ENCODE measurements at regions not wholly inside any gene's neighbourhood (a gene's known extent, or its start where the extent isn't known, plus 50 kb on each side); places are given as distances from the start of the nearest gene placed in this dataset.

DNA sequence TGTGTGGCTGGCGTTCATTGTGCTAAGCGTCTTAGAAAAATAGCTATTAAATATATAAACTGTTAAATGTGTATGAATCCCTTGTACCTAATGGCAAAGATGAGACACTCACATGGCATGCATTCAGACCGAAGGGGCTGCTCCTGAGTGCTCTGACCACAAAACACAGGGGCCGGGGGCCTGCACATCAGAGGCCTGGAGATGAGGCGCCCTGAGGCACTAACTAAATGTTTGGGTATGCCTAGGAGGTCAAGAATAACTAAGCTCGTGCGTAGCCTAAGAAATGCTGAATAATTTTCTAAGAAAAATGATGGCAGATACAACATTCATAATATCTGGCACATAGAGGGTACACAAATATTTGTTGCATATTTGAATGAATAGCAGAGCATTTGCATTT is 92.5 kb downstream of the PSMB1 start:
- ATAC-seq (ENCODE audit: low read depth) = no peak
- Mint-ChIP-seq H3K36me3 (no peaks in the 10 kb centered on the region), H3K4me1 (peaks cover 8% of the 10 kb centered on the region), H3K9me3 (no peaks in the 10 kb centered on the region), H3K27ac (no peak overlapping the region), H3K27me3 (peaks cover 10% of the 10 kb centered on the region), H3K4me3 (no peak overlapping the region)
- no peak for DNase-seq (ENCODE audit: low spot score in 2 of 2)

DNA sequence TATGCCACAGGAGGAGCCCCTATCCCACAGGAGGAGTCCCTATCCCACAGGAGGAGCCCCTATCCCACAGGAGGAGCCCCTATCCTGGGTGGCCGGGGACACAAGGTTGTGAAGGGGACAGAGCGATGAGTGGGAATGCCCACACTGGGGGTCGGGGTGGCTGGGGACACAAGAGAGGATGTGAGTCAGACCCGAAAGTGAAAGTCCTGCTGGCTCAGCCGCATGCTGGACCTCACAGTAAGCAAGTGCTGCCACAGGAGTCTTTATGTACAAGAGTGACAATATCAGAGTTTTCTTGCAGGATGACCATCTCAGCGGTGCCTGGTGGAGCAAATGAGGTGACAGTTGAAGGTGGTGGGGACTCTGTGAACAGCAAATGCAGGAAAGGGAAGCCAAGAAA is 93.7 kb downstream of the PSMB1 start:
- peak; percentile 60 for ATAC-seq (ENCODE audit: low read depth)
- DNase-seq (ENCODE audit: low spot score in 2 of 2) = no peak

DNA sequence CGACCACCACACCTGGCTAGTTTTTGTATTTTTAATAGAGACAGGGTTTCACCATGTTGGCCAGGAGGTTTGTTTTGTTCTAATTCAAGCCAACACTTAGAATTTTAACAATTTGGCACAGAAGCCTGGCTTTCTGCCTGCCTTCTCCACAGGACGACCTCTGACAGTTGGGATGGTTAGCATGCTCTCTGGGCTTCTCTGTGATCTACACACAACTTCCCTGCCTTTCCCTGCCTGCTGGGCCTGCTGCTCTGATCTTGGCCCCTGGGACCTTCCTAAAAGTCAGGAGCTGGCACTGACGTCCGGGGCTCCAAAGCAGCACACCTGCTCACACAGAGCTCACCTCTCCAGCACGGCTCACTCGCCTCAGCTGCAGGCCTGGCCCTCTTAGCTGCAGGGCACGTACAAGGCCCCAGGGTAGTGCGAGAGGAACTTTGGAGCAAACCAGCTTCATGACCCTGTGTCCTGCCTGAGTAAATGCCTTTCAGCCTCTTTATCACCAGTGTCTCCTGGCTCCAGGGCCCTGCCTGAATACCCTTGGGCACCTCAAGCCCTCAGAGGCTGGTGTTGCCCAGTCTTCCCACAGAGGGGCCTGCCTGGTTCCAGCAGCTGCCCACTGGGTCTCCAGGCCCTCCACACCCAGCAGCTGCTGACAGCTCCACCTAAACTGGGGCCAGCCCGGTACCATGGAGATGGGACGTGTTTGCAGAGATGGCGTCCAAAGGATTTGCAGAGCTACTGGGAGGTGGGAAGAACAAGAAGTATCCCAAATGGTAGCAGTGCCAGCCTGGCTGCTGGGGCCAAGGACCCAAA is 96.0 kb downstream of the PSMB1 start:
- Mint-ChIP-seq H3K4me3 (no peak overlapping the region), H3K27me3 (peaks cover 11% of the 10 kb centered on the region), H3K36me3 (no peaks in the 10 kb centered on the region), H3K9me3 (peaks cover 3% of the 10 kb centered on the region), H3K27ac (no peak overlapping the region), H3K4me1 (peaks cover 12% of the 10 kb centered on the region)
- no peak for ATAC-seq (ENCODE audit: low read depth)
- DNase-seq (ENCODE audit: low spot score in 2 of 2) = no peak

More for the DNA sequence above, 93.7 kb downstream of the PSMB1 start:
- Mint-ChIP-seq H3K27me3 (peaks cover 10% of the 10 kb centered on the region), H3K36me3 (no peaks in the 10 kb centered on the region), H3K4me3 (peak overlapping the region; percentile 47), H3K27ac (no peak overlapping the region), H3K9me3 (no peaks in the 10 kb centered on the region), H3K4me1 (peaks cover 8% of the 10 kb centered on the region)

Data from memory B cell (primary cell).